Mammary epithelial cell (primary cell): ENCODE measurements at regions not wholly inside any gene's neighbourhood (a gene's known extent, or its start where the extent isn't known, plus 50 kb on each side); places are given as distances from the start of the nearest gene placed in this dataset.

Source experiments
- CTCF ChIP-seq, 2 donors: IDR thresholded peaks in 1 of 2; conservative IDR thresholded peaks in 1 of 2; 2 replicates each; pipeline ENCODE4 v1.5.1; 2011 to 2012; ENCODE audit warnings: inconsistent platforms in 2 of 2, low read length in 2 of 2, mild to moderate bottlenecking in 2 of 2, control low read depth in 1 of 2, low read depth in 1 of 2; ENCODE audit not compliant: insufficient read depth in 1 of 2; ENCODE audit errors: extremely low read depth in 1 of 2
- EZH2 ChIP-seq: IDR thresholded peaks from 2 replicates; pipeline ENCODE4 v1.6.1; 2012; ENCODE audit warnings: low read length, inconsistent platforms, borderline replicate concordance

- TF ChIP-seq EZH2 (no peak), CTCF (conservative IDR thresholded peaks at IDR 0.05 in 1 of 2, IDR thresholded peaks at IDR 0.05 in 1 of 2; ENCODE audit: extremely low read depth in 1 of 2, insufficient read depth in 1 of 2, low read depth in 1 of 2, low read length in 2 of 2) (no peak)
Measured at GRCh38 chr6:97885828-97886227, 602.8 kb upstream of the MMS22L start.
